NOMO-1 treated with dmso at 0.1 percent for 144 hours (cell line): ENCODE measurements at regions not wholly inside any gene's neighbourhood (a gene's known extent, or its start where the extent isn't known, plus 50 kb on each side); places are given as distances from the start of the nearest gene placed in this dataset.

ENCODE experiments used
- DNase-seq: peaks from one replicate; lab custom pipeline; 2025; ENCODE audit not compliant: unreplicated experiment; lab: John Stamatoyannopoulos, UW

GRCh38 chr9:107982001-107982400 lies 492.4 kb upstream of the KLF4 start:
- DNase-seq: no peak

- DNase-seq: no peak
Observed at GRCh38 chr9:107980984-107981383, 491.4 kb upstream of the KLF4 start.

- DNase-seq: no peak
Observed at GRCh38 chr9:107976767-107977166, 487.2 kb upstream of the KLF4 start.

GRCh38 chr9:107975426-107976010 lies 485.9 kb upstream of the KLF4 start:
- no peak for DNase-seq

- no peak for DNase-seq
Observed at GRCh38 chr9:107973451-107973850, 483.9 kb upstream of the KLF4 start.

GRCh38 chr9:107972346-107972745 lies 482.8 kb upstream of the KLF4 start:
- DNase-seq: no peak

- DNase-seq: no peak
Observed at GRCh38 chr9:107971241-107971640, 481.7 kb upstream of the KLF4 start.

GRCh38 chr9:107970726-107971125 lies 481.2 kb upstream of the KLF4 start:
- no peak for DNase-seq

GRCh38 chr9:107969727-107970126 lies 480.2 kb upstream of the KLF4 start:
- no peak for DNase-seq

GRCh38 chr9:107969141-107969540 lies 479.6 kb upstream of the KLF4 start:
- DNase-seq: no peak

- DNase-seq: no peak
Observed at GRCh38 chr9:107963246-107963645, 473.7 kb upstream of the KLF4 start.

GRCh38 chr9:107960916-107961315 lies 471.3 kb upstream of the KLF4 start:
- DNase-seq: no peak

- no peak for DNase-seq
Observed at GRCh38 chr9:107954312-107954711, 464.7 kb upstream of the KLF4 start.

GRCh38 chr9:107953556-107954125 lies 464.1 kb upstream of the KLF4 start:
- DNase-seq: no peak

- DNase-seq: no peak
Observed at GRCh38 chr9:107952773-107953172, 463.2 kb upstream of the KLF4 start.

GRCh38 chr9:107951511-107951910 lies 461.9 kb upstream of the KLF4 start:
- no peak for DNase-seq

GRCh38 chr9:107949061-107949460 lies 459.5 kb upstream of the KLF4 start:
- peak; percentile 73 for DNase-seq

- DNase-seq: no peak
Observed at GRCh38 chr9:107948601-107949000, 459.0 kb upstream of the KLF4 start.

GRCh38 chr9:107948086-107948485 lies 458.5 kb upstream of the KLF4 start:
- no peak for DNase-seq

GRCh38 chr9:107946364-107947141 lies 457.0 kb upstream of the KLF4 start:
- no peak for DNase-seq

GRCh38 chr9:107945961-107946360 lies 456.4 kb upstream of the KLF4 start:
- no peak for DNase-seq

GRCh38 chr9:107945493-107945892 lies 455.9 kb upstream of the KLF4 start:
- DNase-seq: no peak
